SK-N-MC (cell line): ENCODE measurements at regions not wholly inside any gene's neighbourhood (a gene's known extent, or its start where the extent isn't known, plus 50 kb on each side); places are given as distances from the start of the nearest gene placed in this dataset.

Experiments
- EZH2 ChIP-seq: fragments of 200-600 bp; sonication (generic); IDR thresholded peaks from one replicate; pipeline ENCODE4 v1.6.1; 2017; ENCODE audit warnings: antibody characterized with exemption
- FOXP2 ChIP-seq: optimal IDR thresholded peaks from 2 replicates; pipeline ENCODE3; 2011; ENCODE audit warnings: mild to moderate bottlenecking, moderate library complexity; ENCODE audit not compliant: insufficient read depth; ENCODE audit errors: extremely low read length, control extremely low read depth
- POLR2AphosphoS5 ChIP-seq: IDR thresholded peaks from 2 replicates; pipeline ENCODE4 v1.6.1; 2012; ENCODE audit warnings: mild to moderate bottlenecking, low read depth, low read length, borderline replicate concordance

- TF ChIP-seq EZH2, result no peak
- no peak for TF ChIP-seq POLR2AphosphoS5
- TF ChIP-seq FOXP2, result no peak
Measured at GRCh38 chr14:34208532-34208931, 253.5 kb downstream of the SPTSSA start.
